ENCODE measurements at regions not wholly inside any gene's neighbourhood (a gene's known extent, or its start where the extent isn't known, plus 50 kb on each side); places are given as distances from the start of the nearest gene placed in this dataset.

DNA sequence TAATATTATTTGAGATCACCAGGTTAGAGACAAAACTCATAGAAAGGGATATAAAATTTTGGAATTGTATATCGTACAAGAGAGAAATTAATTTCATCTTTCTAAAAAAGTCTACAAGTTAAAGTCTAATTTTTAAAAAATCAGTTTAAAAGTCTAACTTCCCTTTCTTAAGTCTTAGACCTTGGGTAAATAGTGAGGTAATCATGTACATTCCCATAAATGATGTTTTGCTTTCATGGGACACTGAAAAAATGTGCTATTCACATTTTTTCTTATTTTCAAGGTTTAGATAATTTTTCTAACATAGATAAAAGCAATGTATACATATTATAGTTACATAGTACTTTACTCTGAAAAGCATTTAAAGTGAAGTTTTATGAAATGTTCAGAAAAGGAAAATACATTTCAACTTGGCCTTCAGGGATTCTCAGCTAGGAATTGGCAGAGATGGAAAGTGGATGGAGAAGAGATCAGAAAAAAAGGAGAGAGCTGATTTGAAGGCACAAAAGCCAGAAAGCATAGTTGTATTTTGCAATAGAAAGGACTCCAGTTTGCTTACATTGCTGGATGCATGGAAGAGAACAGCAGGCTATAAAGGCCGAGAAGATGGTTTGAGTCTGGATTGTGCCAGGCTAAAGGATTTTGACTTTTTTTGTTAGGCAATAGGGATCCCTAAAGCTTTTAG is 194.0 kb downstream of the CASP12 start:
- no peaks in the 10 kb centered on the region for H3K4me1 ChIP-seq (replicated peaks in 1 of 4; ENCODE audit: control insufficient read depth in 3 of 4, insufficient read depth in 4 of 4, low read length in 3 of 4)
- no peak overlapping the region for H2BK15ac ChIP-seq (ENCODE audit: low read length)
- H3K9me3 ChIP-seq (ENCODE audit: insufficient read depth in 2 of 2, low read depth in 1 of 2, low read length in 1 of 2): no peaks in the 10 kb centered on the region
- H4K20me1 ChIP-seq (replicated peaks in 1 of 2; ENCODE audit: control insufficient read depth in 1 of 2, insufficient read depth in 2 of 2, low read length in 2 of 2): no peaks in the 10 kb centered on the region
- H3K4me3 ChIP-seq (ENCODE audit: extremely low read depth in 1 of 4, insufficient read depth in 2 of 4, low read depth in 3 of 4, low read length in 4 of 4): no peak overlapping the region
- H2BK20ac ChIP-seq (ENCODE audit: low read length): no peak overlapping the region
- H3K14ac ChIP-seq (ENCODE audit: insufficient read length): no peak overlapping the region
- no peak overlapping the region for H4K91ac ChIP-seq (replicated peaks; ENCODE audit: insufficient read length, low read length)
- no peaks in the 10 kb centered on the region for H3K36me3 ChIP-seq (ENCODE audit: control insufficient read depth in 2 of 4, insufficient read depth in 4 of 4, low read length in 3 of 4)
- FAIRE-seq (no peak), DNase-seq (ENCODE audit: low read depth in 1 of 2, low spot score in 2 of 2) (no peak)
- no peaks in the 10 kb centered on the region for H3K27me3 ChIP-seq (replicated peaks in 1 of 4; ENCODE audit: control insufficient read depth in 3 of 4, extremely low read depth in 1 of 4, insufficient read depth in 3 of 4, low read length in 3 of 4)
- H2BK120ac ChIP-seq (replicated peaks; ENCODE audit: low read depth, low read length): no peak overlapping the region
- no peak overlapping the region for H3K23ac ChIP-seq (ENCODE audit: insufficient read length)
- H3K23me2 ChIP-seq (ENCODE audit: low read depth, low read length): no peaks in the 10 kb centered on the region
- no peak overlapping the region for H3K27ac ChIP-seq (ENCODE audit: low read depth, low read length)
- no peak overlapping the region for H2AFZ ChIP-seq (ENCODE audit: low read length)
- no peak overlapping the region for H3K9ac ChIP-seq (replicated peaks in 1 of 4; ENCODE audit: extremely low read depth in 1 of 4, low read depth in 3 of 4, low read length in 3 of 4)
- H3K79me2 ChIP-seq (ENCODE audit: control insufficient read depth in 1 of 2, insufficient read depth in 2 of 2, low read length in 2 of 2): no peaks in the 10 kb centered on the region
- H3K4me2 ChIP-seq (ENCODE audit: insufficient read depth in 1 of 2, low read depth in 2 of 2, low read length in 2 of 2): no peak overlapping the region
- no peak overlapping the region for H2AK5ac ChIP-seq (ENCODE audit: low read depth, low read length)
- WGBS, 2 experiments (ENCODE audit: extremely low coverage in 1 of 2, insufficient coverage in 1 of 2, insufficient read length in 1 of 2, insufficient replicate concordance in 2 of 2, low coverage in 1 of 2, low lambda C conversion rate in 2 of 2, missing lambda C conversion rate in 1 of 2): 88% methylated on average over 2 of the region's 2 CpGs; no CpG with 5 or more reads in 1 of the 2 experiments
- no peak overlapping the region for H2BK5ac ChIP-seq (ENCODE audit: low read depth, low read length)
- H3K18ac ChIP-seq (ENCODE audit: extremely low read depth, low read length): no peak overlapping the region
- H3K56ac ChIP-seq (replicated peaks; ENCODE audit: insufficient read length, low read depth, low read length): no peak overlapping the region
- CTCF ChIA-PET (ENCODE audit: partially characterized antibody): interaction anchor here (0.6 kb wide), 1 partner anchor 56 kb away, joined by 3 read pairs; no protein-coding TSS in a partner anchor
- no peak overlapping the region for H4K8ac ChIP-seq (ENCODE audit: extremely low read depth, insufficient read depth, low read length)
- H3K4ac ChIP-seq (replicated peaks; ENCODE audit: insufficient read length, low read depth, low read length): no peak overlapping the region
- H4K5ac ChIP-seq (ENCODE audit: insufficient read length, low read depth, low read length): no peak overlapping the region
- POLR2A ChIA-PET (ENCODE audit: partially characterized antibody): no interaction called here
- TF ChIP-seq CHD1 (IDR thresholded peaks at IDR 0.05; ENCODE audit: low read depth, low read length) (no peak), CTBP2 (IDR thresholded peaks at IDR 0.05; ENCODE audit: borderline replicate concordance, insufficient read depth, insufficient read length, low read length) (no peak), PHF8 (conservative IDR thresholded peaks at IDR 0.05; ENCODE audit: low read depth, low read length) (no peak)
- TF ChIP-seq, protein P1, sequence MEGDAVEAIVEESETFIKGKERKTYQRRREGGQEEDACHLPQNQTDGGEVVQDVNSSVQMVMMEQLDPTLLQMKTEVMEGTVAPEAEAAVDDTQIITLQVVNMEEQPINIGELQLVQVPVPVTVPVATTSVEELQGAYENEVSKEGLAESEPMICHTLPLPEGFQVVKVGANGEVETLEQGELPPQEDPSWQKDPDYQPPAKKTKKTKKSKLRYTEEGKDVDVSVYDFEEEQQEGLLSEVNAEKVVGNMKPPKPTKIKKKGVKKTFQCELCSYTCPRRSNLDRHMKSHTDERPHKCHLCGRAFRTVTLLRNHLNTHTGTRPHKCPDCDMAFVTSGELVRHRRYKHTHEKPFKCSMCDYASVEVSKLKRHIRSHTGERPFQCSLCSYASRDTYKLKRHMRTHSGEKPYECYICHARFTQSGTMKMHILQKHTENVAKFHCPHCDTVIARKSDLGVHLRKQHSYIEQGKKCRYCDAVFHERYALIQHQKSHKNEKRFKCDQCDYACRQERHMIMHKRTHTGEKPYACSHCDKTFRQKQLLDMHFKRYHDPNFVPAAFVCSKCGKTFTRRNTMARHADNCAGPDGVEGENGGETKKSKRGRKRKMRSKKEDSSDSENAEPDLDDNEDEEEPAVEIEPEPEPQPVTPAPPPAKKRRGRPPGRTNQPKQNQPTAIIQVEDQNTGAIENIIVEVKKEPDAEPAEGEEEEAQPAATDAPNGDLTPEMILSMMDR (IDR thresholded peaks at IDR 0.05; ENCODE audit: control extremely low read depth in 1 of 3, insufficient read depth in 1 of 3, low read depth in 1 of 3, low read length in 3 of 3): no peak
- no peaks in the 10 kb centered on the region for H3K79me1 ChIP-seq (ENCODE audit: low read depth, low read length)
- no peak overlapping the region for H2BK12ac ChIP-seq (ENCODE audit: low read depth, low read length)

Data from H1 (cell line).